Stomach (tissue), 8 donors: ENCODE measurements at regions not wholly inside any gene's neighbourhood (a gene's known extent, or its start where the extent isn't known, plus 50 kb on each side); places are given as distances from the start of the nearest gene placed in this dataset.

ENCODE experiments used
- DNase-seq, 2 donors: peaks; one replicate each; pipeline versions ENCODE4 v3.0.0 to v3.0.0-alpha.2; 2013 to 2019
- H3K27ac ChIP-seq, 5 donors: fragments of 200-600 bp in 4 of 5; sonication (generic) in 4 of 5; one replicate each; pipeline ENCODE4 v1.5.1; 2013 to 2019; ENCODE audit warnings: mild to moderate bottlenecking in 1 of 5, moderate library complexity in 1 of 5
- H3K27me3 ChIP-seq, 3 donors: fragments of 200-600 bp; sonication (generic); one replicate each; pipeline ENCODE4 v1.5.1; 2017 to 2019; ENCODE audit warnings: mixed run types in 1 of 3
- H3K36me3 ChIP-seq, 4 donors: fragments of 200-600 bp; sonication (generic); 1 replicate in 3 of 4; 2 replicates in 1 of 4; pipeline ENCODE4 v1.5.1; 2016 to 2019
- H3K4me1 ChIP-seq, 4 donors: fragments of 200-600 bp; sonication (generic); one replicate each; pipeline ENCODE4 v1.5.1; 2016 to 2019
- H3K4me3 ChIP-seq, 4 donors: fragments of 200-600 bp; sonication (generic) in 3 of 4; one replicate each; pipeline ENCODE4 v1.5.1; 2016 to 2019; ENCODE audit warnings: mild to moderate bottlenecking in 1 of 4
- H3K9me3 ChIP-seq, 4 donors: fragments of 200-600 bp; sonication (generic); one replicate each; pipeline ENCODE4 v1.5.1; 2016 to 2019
- EP300 ChIP-seq: sonication (generic); formaldehyde crosslinking; IDR thresholded peaks from one replicate; pipeline ENCODE4 v1.6.1; 2017; ENCODE audit warnings: antibody characterized with exemption
- POLR2A ChIP-seq, 4 donors: fragments of 450-650 bp; IDR thresholded peaks; one replicate each; pipeline ENCODE4 v1.6.1; 2016; ENCODE audit warnings: antibody characterized with exemption in 4 of 4, control low read depth in 2 of 4, mild to moderate bottlenecking in 1 of 4, moderate library complexity in 1 of 4
- POLR2AphosphoS5 ChIP-seq, 3 donors: sonication (generic); formaldehyde crosslinking; IDR thresholded peaks; one replicate each; pipeline ENCODE4 v1.6.1; 2016; ENCODE audit warnings: antibody characterized with exemption in 3 of 3
- WGBS, 5 donors: extraction: QIAGEN DNeasy Blood & Tissue Kit in 3 of 5; methylation state at CpG; one replicate each; pipeline versions ENCODE4 v1.1.5 to v1.1.7; 2013 to 2018; 5-methylcytosine and 5-hydroxymethylcytosine counted together
- intact Hi-C: fragments of 100-400 bp; cut with DNase I; formaldehyde crosslinking; loops from one replicate; pipeline ENCODE4 v1.15.1; 2023; ENCODE audit warnings: low total_unique reads
- TF ChIP-seq, protein P1 (sequence below), 7 experiments: fragments of 450-650 bp in 4 of 7; fragments of 200-600 bp in 3 of 7; sonication (generic) in 3 of 7; IDR thresholded peaks; one replicate each; pipeline ENCODE4 v1.5.1; 2016 to 2019; ENCODE audit warnings: antibody characterized with exemption in 7 of 7, control low read depth in 2 of 7, mild to moderate bottlenecking in 1 of 7
- donor health status: healthy with polysubstance abuse.
- donor health status: Bipolar disorder and iron deficiency.
- donor health status: healthy.

DNA sequence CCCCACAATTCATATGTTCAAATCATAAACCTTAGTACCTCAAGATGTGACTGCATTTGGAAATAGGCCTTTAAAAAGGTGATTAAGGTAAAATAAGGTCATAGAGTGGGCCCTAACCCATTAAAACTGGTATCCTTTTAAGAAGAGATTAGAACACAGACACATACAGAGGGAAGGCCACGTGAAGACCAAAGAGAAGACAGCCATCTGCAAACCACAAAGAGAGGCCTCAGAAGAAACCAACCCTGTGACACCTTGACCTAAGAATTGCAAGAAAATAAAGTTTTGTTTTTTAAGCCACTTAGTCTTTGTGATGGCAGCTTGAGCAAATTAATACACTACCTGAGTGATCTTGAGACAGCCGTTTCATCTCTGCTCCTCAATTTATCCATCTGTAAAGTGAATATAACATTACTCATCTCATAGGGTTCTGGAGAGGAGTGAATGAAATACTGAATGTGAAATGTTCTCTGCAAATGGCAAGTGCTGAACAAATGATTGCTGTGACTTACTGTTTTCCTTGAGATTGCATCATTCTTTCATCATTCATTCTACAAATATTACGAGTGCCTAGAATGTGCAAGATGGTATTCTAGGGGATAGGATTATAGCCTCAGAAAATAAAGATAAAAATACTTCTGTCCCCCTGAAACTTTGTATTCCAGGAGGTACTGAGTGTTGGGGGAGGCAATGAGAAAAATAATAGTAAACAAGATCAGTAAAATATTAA is 222.0 kb upstream of the CDH13 start:
- no peak overlapping the region for H3K4me3 ChIP-seq
- TF ChIP-seq EP300 (no peak), POLR2AphosphoS5 (IDR thresholded peaks at IDR 0.05) (no peak), POLR2A (IDR thresholded peaks at IDR 0.05) (no peak)
- TF ChIP-seq, protein P1, sequence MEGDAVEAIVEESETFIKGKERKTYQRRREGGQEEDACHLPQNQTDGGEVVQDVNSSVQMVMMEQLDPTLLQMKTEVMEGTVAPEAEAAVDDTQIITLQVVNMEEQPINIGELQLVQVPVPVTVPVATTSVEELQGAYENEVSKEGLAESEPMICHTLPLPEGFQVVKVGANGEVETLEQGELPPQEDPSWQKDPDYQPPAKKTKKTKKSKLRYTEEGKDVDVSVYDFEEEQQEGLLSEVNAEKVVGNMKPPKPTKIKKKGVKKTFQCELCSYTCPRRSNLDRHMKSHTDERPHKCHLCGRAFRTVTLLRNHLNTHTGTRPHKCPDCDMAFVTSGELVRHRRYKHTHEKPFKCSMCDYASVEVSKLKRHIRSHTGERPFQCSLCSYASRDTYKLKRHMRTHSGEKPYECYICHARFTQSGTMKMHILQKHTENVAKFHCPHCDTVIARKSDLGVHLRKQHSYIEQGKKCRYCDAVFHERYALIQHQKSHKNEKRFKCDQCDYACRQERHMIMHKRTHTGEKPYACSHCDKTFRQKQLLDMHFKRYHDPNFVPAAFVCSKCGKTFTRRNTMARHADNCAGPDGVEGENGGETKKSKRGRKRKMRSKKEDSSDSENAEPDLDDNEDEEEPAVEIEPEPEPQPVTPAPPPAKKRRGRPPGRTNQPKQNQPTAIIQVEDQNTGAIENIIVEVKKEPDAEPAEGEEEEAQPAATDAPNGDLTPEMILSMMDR (IDR thresholded peaks at IDR 0.05) = no peak
- WGBS, 5 donors = 78 to 87% (median 80%) methylated on average over 3 of the region's 3 CpGs
- DNase-seq = no peak
- no peak overlapping the region for H3K27ac ChIP-seq
- H3K9me3 ChIP-seq = no peaks in the 10 kb centered on the region
- intact Hi-C loops = no loop called here
- no peaks in the 10 kb centered on the region for H3K36me3 ChIP-seq
- H3K27me3 ChIP-seq = peaks cover 0 to 9% (median 0%) of the 10 kb centered on the region in 3 donors
- H3K4me1 ChIP-seq = no peaks in the 10 kb centered on the region

GRCh38 chr16:82402665-82403218 is 224.0 kb upstream of the CDH13 start:
- Histone ChIP-seq H3K27ac (no peak overlapping the region), H3K4me3 (no peak overlapping the region), H3K4me1 (no peaks in the 10 kb centered on the region), H3K36me3 (no peaks in the 10 kb centered on the region), H3K9me3 (peaks cover 0 to 5% (median 0%) of the 10 kb centered on the region in 4 donors), H3K27me3 (no peaks in the 10 kb centered on the region)
- peak in 1 of 2 donors; percentile 5 for DNase-seq
- intact Hi-C loops = no loop called here
- no peak for TF ChIP-seq POLR2AphosphoS5 (IDR thresholded peaks at IDR 0.05)
- TF ChIP-seq POLR2A (IDR thresholded peaks at IDR 0.05) = no peak
- WGBS, 5 donors = 90 to 93% (median 92%) methylated on average over 5 of the region's 5 CpGs

GRCh38 chr16:82400046-82400445 is 226.7 kb upstream of the CDH13 start:
- WGBS, 5 donors = 35 to 45% (median 40%) methylated on average over 8 of the region's 8 CpGs
- Histone ChIP-seq H3K27me3 (no peaks in the 10 kb centered on the region), H3K4me1 (no peaks in the 10 kb centered on the region), H3K9me3 (peaks cover 0 to 5% (median 0%) of the 10 kb centered on the region in 4 donors), H3K36me3 (no peaks in the 10 kb centered on the region), H3K27ac (no peak overlapping the region), H3K4me3 (no peak overlapping the region)
- TF ChIP-seq, protein P1 (IDR thresholded peaks at IDR 0.05) = no peak
- TF ChIP-seq POLR2AphosphoS5 (IDR thresholded peaks at IDR 0.05) (no peak), POLR2A (IDR thresholded peaks at IDR 0.05) (no peak), EP300 (no peak)
- DNase-seq = peak in 1 of 2 donors; percentile 14
- intact Hi-C loops = no loop called here

- intact Hi-C loops = no loop called here
- 80 to 91% (median 90%) methylated on average over 3 of the region's 3 CpGs for WGBS, 5 donors
- no peaks in the 10 kb centered on the region for H3K27me3 ChIP-seq
- H3K4me1 ChIP-seq = no peaks in the 10 kb centered on the region
- peaks cover 0 to 5% (median 0%) of the 10 kb centered on the region in 4 donors for H3K9me3 ChIP-seq
- no peak for TF ChIP-seq POLR2A (IDR thresholded peaks at IDR 0.05)
- DNase-seq = no peak
- no peak overlapping the region for H3K27ac ChIP-seq
- no peaks in the 10 kb centered on the region for H3K36me3 ChIP-seq
- no peak overlapping the region for H3K4me3 ChIP-seq
Measured at GRCh38 chr16:82396509-82396908, 226.5 kb upstream of the MPHOSPH6 start.

DNA sequence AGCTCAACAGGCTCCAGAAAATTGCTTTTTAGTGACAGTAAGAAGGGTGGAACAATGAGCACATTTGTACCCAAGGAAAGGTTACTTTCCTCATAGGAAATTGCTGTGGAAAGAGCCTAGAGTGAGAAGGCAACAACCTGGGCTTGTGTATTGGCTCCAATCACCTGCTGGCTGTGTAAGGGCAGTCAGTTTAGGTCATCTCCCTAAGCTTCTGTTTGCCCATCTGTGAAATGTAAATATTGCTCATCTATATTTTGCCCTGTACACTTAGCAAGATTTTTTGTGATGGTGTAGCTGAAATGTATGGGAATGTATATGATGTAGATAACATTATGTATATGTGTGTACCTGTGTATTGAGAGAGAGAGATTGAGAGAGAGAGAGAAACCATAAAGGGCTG is 225.2 kb upstream of the MPHOSPH6 start:
- no peaks in the 10 kb centered on the region for H3K27me3 ChIP-seq
- H3K9me3 ChIP-seq = peaks cover 0 to 5% (median 0%) of the 10 kb centered on the region in 4 donors
- TF ChIP-seq EP300 (no peak), POLR2AphosphoS5 (IDR thresholded peaks at IDR 0.05) (no peak), POLR2A (IDR thresholded peaks at IDR 0.05) (no peak)
- TF ChIP-seq, protein P1 (IDR thresholded peaks at IDR 0.05) = no peak
- DNase-seq = no peak
- H3K4me1 ChIP-seq = no peaks in the 10 kb centered on the region
- no peak overlapping the region for H3K4me3 ChIP-seq
- H3K27ac ChIP-seq = no peak overlapping the region
- H3K36me3 ChIP-seq = no peaks in the 10 kb centered on the region
- intact Hi-C loops = no loop called here
